ENCODE measurements at regions not wholly inside any gene's neighbourhood (a gene's known extent, or its start where the extent isn't known, plus 50 kb on each side); places are given as distances from the start of the nearest gene placed in this dataset.

DNA sequence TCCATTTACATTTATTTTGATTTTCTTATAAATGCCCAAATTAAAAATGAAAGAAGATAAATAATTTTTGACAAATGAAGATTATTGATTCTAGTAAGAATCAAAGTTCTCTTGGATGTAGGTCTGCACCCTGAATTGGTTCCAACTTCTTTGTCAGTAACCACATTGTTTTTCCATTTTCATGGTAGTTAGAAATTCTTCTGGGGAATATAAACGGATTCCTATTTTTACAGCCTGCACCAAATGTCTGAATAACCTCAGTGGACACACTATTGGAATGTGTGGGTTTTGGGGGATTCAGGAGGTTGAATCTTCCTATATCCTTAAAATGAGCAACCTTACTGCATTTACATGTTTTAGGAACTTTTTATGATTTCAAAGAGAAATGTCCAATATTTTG is 1085.3 kb upstream of the MAP3K7 start:
- TF ChIP-seq, protein P1, sequence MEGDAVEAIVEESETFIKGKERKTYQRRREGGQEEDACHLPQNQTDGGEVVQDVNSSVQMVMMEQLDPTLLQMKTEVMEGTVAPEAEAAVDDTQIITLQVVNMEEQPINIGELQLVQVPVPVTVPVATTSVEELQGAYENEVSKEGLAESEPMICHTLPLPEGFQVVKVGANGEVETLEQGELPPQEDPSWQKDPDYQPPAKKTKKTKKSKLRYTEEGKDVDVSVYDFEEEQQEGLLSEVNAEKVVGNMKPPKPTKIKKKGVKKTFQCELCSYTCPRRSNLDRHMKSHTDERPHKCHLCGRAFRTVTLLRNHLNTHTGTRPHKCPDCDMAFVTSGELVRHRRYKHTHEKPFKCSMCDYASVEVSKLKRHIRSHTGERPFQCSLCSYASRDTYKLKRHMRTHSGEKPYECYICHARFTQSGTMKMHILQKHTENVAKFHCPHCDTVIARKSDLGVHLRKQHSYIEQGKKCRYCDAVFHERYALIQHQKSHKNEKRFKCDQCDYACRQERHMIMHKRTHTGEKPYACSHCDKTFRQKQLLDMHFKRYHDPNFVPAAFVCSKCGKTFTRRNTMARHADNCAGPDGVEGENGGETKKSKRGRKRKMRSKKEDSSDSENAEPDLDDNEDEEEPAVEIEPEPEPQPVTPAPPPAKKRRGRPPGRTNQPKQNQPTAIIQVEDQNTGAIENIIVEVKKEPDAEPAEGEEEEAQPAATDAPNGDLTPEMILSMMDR (IDR thresholded peaks at IDR 0.05; ENCODE audit: poor library complexity, severe bottlenecking) = no peak
- no peak for TF ChIP-seq EP300 (conservative IDR thresholded peaks at IDR 0.05; ENCODE audit: poor library complexity, severe bottlenecking)
- no peak for TF ChIP-seq TAF1 (IDR thresholded peaks at IDR 0.05; ENCODE audit: low read depth)
- TF ChIP-seq POLR2AphosphoS5 (IDR thresholded peaks at IDR 0.05) = no peak
- TF ChIP-seq, protein P2, sequence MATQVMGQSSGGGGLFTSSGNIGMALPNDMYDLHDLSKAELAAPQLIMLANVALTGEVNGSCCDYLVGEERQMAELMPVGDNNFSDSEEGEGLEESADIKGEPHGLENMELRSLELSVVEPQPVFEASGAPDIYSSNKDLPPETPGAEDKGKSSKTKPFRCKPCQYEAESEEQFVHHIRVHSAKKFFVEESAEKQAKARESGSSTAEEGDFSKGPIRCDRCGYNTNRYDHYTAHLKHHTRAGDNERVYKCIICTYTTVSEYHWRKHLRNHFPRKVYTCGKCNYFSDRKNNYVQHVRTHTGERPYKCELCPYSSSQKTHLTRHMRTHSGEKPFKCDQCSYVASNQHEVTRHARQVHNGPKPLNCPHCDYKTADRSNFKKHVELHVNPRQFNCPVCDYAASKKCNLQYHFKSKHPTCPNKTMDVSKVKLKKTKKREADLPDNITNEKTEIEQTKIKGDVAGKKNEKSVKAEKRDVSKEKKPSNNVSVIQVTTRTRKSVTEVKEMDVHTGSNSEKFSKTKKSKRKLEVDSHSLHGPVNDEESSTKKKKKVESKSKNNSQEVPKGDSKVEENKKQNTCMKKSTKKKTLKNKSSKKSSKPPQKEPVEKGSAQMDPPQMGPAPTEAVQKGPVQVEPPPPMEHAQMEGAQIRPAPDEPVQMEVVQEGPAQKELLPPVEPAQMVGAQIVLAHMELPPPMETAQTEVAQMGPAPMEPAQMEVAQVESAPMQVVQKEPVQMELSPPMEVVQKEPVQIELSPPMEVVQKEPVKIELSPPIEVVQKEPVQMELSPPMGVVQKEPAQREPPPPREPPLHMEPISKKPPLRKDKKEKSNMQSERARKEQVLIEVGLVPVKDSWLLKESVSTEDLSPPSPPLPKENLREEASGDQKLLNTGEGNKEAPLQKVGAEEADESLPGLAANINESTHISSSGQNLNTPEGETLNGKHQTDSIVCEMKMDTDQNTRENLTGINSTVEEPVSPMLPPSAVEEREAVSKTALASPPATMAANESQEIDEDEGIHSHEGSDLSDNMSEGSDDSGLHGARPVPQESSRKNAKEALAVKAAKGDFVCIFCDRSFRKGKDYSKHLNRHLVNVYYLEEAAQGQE (IDR thresholded peaks at IDR 0.05; ENCODE audit: borderline replicate concordance) = no peak
- TF ChIP-seq RAD21 (conservative IDR thresholded peaks at IDR 0.05) = no peak
